GM10248 (cell line): ENCODE measurements at regions not wholly inside any gene's neighbourhood (a gene's known extent, or its start where the extent isn't known, plus 50 kb on each side); places are given as distances from the start of the nearest gene placed in this dataset.

Experiments used
- CTCF ChIA-PET: fragments of 300-600 bp; sonication (Branson Sonifier 250); formaldehyde crosslinking; extraction: SDS; loops from one replicate; lab custom pipeline; 2021; ENCODE audit warnings: antibody characterized with exemption; lab: Yijun Ruan, JAX
- POLR2A ChIA-PET: fragments of 350-650 bp; sonication (Branson Sonifier 250); formaldehyde crosslinking; extraction: SDS; loops from one replicate; lab custom pipeline; 2020; ENCODE audit warnings: antibody characterized with exemption; lab: Yijun Ruan, JAX
- DNase-seq: peaks from one replicate; pipeline ENCODE4 v3.0.0; 2012; ENCODE audit errors: extremely low spot score
- TF ChIP-seq, protein P1 (sequence below): IDR thresholded peaks from 2 replicates; pipeline ENCODE4 v1.5.1; 2012; ENCODE audit warnings: mild to moderate bottlenecking, low read depth; ENCODE audit errors: extremely low read depth, missing control alignments, control extremely low read depth

DNA sequence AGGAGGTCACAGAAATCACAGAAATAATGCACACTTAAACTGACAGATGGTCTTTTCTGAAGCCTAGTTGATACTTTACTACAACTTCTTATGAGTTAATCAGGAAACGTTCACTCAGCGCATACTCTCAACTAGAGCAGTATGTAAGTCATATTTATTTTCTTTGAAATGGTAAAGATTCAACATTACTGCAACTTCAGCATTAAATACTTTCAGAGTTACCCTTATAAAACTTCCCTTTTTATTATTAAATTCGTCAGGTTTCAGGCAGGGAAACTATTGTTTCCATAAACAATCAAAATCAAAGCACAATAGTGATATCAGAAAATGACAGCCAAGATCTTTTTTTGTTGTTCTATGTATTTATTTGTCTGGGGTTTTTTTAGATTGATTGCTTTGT, 222.6 kb upstream of the RND3 start:
- POLR2A ChIA-PET, result no interaction called here
- no peak for DNase-seq
- TF ChIP-seq, protein P1, sequence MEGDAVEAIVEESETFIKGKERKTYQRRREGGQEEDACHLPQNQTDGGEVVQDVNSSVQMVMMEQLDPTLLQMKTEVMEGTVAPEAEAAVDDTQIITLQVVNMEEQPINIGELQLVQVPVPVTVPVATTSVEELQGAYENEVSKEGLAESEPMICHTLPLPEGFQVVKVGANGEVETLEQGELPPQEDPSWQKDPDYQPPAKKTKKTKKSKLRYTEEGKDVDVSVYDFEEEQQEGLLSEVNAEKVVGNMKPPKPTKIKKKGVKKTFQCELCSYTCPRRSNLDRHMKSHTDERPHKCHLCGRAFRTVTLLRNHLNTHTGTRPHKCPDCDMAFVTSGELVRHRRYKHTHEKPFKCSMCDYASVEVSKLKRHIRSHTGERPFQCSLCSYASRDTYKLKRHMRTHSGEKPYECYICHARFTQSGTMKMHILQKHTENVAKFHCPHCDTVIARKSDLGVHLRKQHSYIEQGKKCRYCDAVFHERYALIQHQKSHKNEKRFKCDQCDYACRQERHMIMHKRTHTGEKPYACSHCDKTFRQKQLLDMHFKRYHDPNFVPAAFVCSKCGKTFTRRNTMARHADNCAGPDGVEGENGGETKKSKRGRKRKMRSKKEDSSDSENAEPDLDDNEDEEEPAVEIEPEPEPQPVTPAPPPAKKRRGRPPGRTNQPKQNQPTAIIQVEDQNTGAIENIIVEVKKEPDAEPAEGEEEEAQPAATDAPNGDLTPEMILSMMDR, result no peak
- CTCF ChIA-PET, result no interaction called here

DNA sequence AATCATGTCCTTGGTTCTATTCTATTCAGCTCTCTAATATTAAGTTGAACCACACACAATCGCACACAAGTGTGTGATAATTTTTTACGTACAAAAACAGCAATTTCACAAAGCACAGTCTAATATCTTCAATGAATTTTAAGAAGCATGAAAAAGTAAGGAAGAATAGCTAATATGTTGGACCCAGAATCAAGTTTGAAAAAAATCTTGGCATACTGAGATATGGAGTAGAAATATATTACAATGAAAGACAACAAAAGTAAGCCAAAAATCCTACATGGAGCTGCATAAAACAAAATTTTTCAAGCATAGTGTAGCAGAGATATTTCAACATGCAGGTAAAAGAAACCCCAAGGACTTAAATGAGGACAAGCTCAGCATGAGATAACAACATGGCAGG, 219.1 kb upstream of the RND3 start:
- CTCF ChIA-PET, result interaction anchor here (1.1 to 1.6 kb wide), 5 partner anchors 9 to 31 kb away, joined by 3 to 4 read pairs (median 4); no protein-coding TSS in a partner anchor
- POLR2A ChIA-PET, result no interaction called here
- TF ChIP-seq, protein P1, result no peak

GRCh38 chr2:150705767-150706166, 218.3 kb upstream of the RND3 start:
- CTCF ChIA-PET, result interaction anchor here (1.4 to 1.6 kb wide), 3 partner anchors 9 to 32 kb away, joined by 3 to 4 read pairs (median 4); no protein-coding TSS in a partner anchor
- POLR2A ChIA-PET, result no interaction called here
- no peak for DNase-seq
- TF ChIP-seq, protein P1, result no peak

More for the DNA sequence above, 219.1 kb upstream of the RND3 start:
- DNase-seq, result no peak

DNA sequence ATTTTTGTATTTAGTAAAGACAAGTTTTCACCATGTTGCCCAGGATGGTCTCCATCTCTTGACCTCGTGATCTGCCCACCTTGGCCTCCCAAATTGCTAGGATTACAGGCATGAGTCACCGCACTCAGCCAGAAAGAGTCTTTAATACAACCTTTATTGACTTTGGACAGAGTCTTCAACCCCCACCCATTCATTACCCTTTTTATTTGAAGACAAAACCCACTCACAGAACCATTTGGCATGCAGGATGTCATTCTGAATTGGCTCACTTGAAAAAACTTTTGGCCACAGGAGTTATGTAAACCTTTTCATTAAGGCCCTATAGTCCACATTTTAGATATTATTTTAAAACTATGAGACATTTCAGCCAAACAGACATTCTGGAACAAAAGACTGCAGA, 217.9 kb upstream of the RND3 start:
- TF ChIP-seq, protein P1, result no peak
- ChIA-PET POLR2A (no interaction called here), CTCF (no interaction called here)
- no peak for DNase-seq

DNA sequence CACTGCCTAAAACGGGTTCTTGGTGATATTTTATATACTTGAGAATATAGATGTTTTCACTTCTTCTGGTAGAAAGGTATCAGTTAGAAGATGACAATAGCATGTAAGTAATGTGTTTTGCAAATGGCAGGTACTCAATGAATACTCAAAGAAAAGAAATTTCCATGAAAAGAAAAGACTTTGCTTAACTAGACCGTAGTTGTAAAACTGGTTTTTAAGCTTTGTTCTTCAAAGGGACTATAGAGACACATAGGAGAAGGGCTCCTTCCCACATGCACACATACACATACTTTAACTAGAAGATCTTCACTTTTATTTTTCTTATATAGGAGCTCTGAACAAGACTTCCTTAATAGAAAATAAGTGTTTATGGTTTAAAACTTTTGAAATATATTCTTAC, 215.3 kb upstream of the RND3 start:
- DNase-seq, result no peak
- ChIA-PET POLR2A (no interaction called here), CTCF (interaction anchor here (1.3 kb wide), 1 partner anchor 8 kb away, joined by 3 read pairs; no protein-coding TSS in a partner anchor)
- TF ChIP-seq, protein P1, result no peak

- TF ChIP-seq, protein P1, result no peak
- POLR2A ChIA-PET, result no interaction called here
- CTCF ChIA-PET, result interaction anchor here (1.1 kb wide), 1 partner anchor 8 kb away, joined by 4 read pairs; no protein-coding TSS in a partner anchor
- no peak for DNase-seq
Observed at GRCh38 chr2:150700666-150701580, 213.5 kb upstream of the RND3 start.
